ENCODE measurements at regions not wholly inside any gene's neighbourhood (a gene's known extent, or its start where the extent isn't known, plus 50 kb on each side); places are given as distances from the start of the nearest gene placed in this dataset.

DNA sequence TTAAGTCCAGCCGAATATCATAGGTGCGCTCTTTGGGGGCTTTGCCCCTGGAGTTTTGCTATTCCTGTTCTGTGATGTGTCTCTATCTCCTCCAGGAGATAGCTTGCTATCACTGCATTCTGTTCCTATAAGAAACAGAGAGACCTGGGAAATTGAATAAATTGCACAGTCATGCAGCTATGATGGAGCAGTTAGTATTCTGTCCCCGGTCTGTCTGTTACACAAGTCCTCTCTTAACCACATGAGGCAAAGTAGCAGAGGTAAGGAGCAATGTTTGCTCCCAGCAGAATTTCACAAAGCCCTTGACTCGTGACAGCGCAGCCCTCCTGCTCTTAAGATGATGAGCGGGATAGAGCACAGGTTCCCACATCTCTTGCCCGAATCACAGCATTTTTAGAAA, 63.9 kb upstream of the GRHL3 start:
- no peak for TF ChIP-seq POLR2A (IDR thresholded peaks at IDR 0.05)
- TF ChIP-seq, protein P1, sequence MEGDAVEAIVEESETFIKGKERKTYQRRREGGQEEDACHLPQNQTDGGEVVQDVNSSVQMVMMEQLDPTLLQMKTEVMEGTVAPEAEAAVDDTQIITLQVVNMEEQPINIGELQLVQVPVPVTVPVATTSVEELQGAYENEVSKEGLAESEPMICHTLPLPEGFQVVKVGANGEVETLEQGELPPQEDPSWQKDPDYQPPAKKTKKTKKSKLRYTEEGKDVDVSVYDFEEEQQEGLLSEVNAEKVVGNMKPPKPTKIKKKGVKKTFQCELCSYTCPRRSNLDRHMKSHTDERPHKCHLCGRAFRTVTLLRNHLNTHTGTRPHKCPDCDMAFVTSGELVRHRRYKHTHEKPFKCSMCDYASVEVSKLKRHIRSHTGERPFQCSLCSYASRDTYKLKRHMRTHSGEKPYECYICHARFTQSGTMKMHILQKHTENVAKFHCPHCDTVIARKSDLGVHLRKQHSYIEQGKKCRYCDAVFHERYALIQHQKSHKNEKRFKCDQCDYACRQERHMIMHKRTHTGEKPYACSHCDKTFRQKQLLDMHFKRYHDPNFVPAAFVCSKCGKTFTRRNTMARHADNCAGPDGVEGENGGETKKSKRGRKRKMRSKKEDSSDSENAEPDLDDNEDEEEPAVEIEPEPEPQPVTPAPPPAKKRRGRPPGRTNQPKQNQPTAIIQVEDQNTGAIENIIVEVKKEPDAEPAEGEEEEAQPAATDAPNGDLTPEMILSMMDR (IDR thresholded peaks at IDR 0.05) = no peak
